SK-N-SH (cell line): ENCODE measurements at regions not wholly inside any gene's neighbourhood (a gene's known extent, or its start where the extent isn't known, plus 50 kb on each side); places are given as distances from the start of the nearest gene placed in this dataset.

Source experiments
- CTCF ChIA-PET: fragments of 300-600, 350-600 bp; formaldehyde crosslinking; extraction: SDS; loops from one replicate; lab custom pipeline; 2021; lab: Yijun Ruan, JAX
- POLR2A ChIA-PET: fragments of 350-600 bp; sonication (Branson Sonifier 250); formaldehyde crosslinking; extraction: SDS; loops from one replicate; lab custom pipeline; 2020; ENCODE audit warnings: antibody characterized with exemption, inconsistent platforms; lab: Yijun Ruan, JAX
- DNase-seq: peaks from one replicate; pipeline ENCODE4 v3.0.0; 2012
- H2AFZ ChIP-seq: fragments of 200-600 bp; sonication (generic); 2 replicates; pipeline ENCODE4 v1.8.1; 2016; ENCODE audit warnings: antibody characterized with exemption, mild to moderate bottlenecking, low read depth
- H3F3A ChIP-seq: fragments of 200-600 bp; sonication (generic); replicated peaks from 2 replicates; pipeline ENCODE3; 2016; ENCODE audit warnings: antibody characterized with exemption, mild to moderate bottlenecking; ENCODE audit not compliant: insufficient read depth
- H3K27ac ChIP-seq, 2 experiments: fragments of 200-500 bp in 1 of 2; fragments of 200-600 bp in 1 of 2; sonication (Bioruptor generic) in 1 of 2; sonication (generic), shearing (Covaris generic) in 1 of 2; 2 replicates each; pipeline versions ENCODE4 v1.5.1 to v1.6.1; 2014 to 2016; ENCODE audit warnings: low read depth in 2 of 2, inconsistent platforms in 1 of 2, low read length in 1 of 2, mild to moderate bottlenecking in 1 of 2, mixed read lengths in 1 of 2
- H3K27me3 ChIP-seq: fragments of 200-600 bp; sonication (generic), shearing (Covaris generic); 2 replicates; pipeline ENCODE4 v1.6.1; 2016; ENCODE audit warnings: mixed run types; ENCODE audit not compliant: insufficient read depth
- H3K36me3 ChIP-seq, 2 experiments: fragments of 200-500 bp in 1 of 2; fragments of 200-600 bp in 1 of 2; sonication (Bioruptor generic) in 1 of 2; sonication (generic) in 1 of 2; replicated peaks in 1 of 2; 2 replicates each; pipeline versions ENCODE3 to v1.5.1; 2014 to 2016; ENCODE audit warnings: low read length in 1 of 2, mild to moderate bottlenecking in 1 of 2; ENCODE audit not compliant: insufficient read depth in 2 of 2, control insufficient read depth in 1 of 2
- H3K4me1 ChIP-seq, 2 experiments: fragments of 200-500 bp in 1 of 2; fragments of 200-600 bp in 1 of 2; sonication (Bioruptor generic) in 1 of 2; sonication (generic), shearing (Covaris generic) in 1 of 2; 2 replicates each; pipeline versions ENCODE4 v1.5.1 to v1.6.1; 2014 to 2016; ENCODE audit warnings: low read depth in 1 of 2, low read length in 1 of 2, mixed run types in 1 of 2; ENCODE audit not compliant: insufficient read depth in 2 of 2, control insufficient read depth in 1 of 2
- H3K4me2 ChIP-seq: fragments of 200-600 bp; sonication (generic), shearing (Covaris generic); 2 replicates; pipeline ENCODE4 v1.6.1; 2017; ENCODE audit warnings: mixed run types
- H3K4me3 ChIP-seq, 2 experiments: fragments of 200-500 bp in 1 of 2; fragments of 200-600 bp in 1 of 2; sonication (Bioruptor generic) in 1 of 2; sonication (generic), shearing (Covaris generic) in 1 of 2; 2 replicates each; pipeline versions ENCODE4 v1.5.1 to v1.8.1; 2014 to 2016; ENCODE audit warnings: low read depth in 2 of 2, inconsistent platforms in 1 of 2, low read length in 1 of 2, mild to moderate bottlenecking in 1 of 2, mixed read lengths in 1 of 2, moderate library complexity in 1 of 2
- H3K79me2 ChIP-seq: fragments of 200-600 bp; sonication (generic); 2 replicates; pipeline ENCODE4 v1.8.1; 2017; ENCODE audit warnings: mild to moderate bottlenecking; ENCODE audit not compliant: insufficient read depth
- H3K9ac ChIP-seq: fragments of 200-600 bp; sonication (generic); 2 replicates; pipeline ENCODE4 v1.6.1; 2017; ENCODE audit warnings: mixed run types
- H3K9me2 ChIP-seq: fragments of 200-600 bp; sonication (generic); 2 replicates; pipeline ENCODE4 v1.6.1; 2017; ENCODE audit warnings: mixed run types
- H3K9me3 ChIP-seq: fragments of 200-600 bp; sonication (generic); 2 replicates; pipeline ENCODE4 v1.6.1; 2017; ENCODE audit warnings: mixed run types, mild to moderate bottlenecking, moderate library complexity
- H4K20me1 ChIP-seq: fragments of 200-600 bp; sonication (generic); 2 replicates; pipeline ENCODE4 v1.6.1; 2017; ENCODE audit warnings: mild to moderate bottlenecking, mixed run types; ENCODE audit not compliant: insufficient read depth
- CHD2 ChIP-seq: fragments of 150-350 bp; IDR thresholded peaks from 2 replicates; pipeline ENCODE4 v1.6.1; 2018; ENCODE audit warnings: low read length; ENCODE audit not compliant: partially characterized antibody
- CTCF ChIP-seq: fragments of 200-600 bp; sonication (generic); IDR thresholded peaks from 2 replicates; pipeline ENCODE4 v1.6.1; 2017; ENCODE audit warnings: antibody characterized with exemption, mild to moderate bottlenecking, moderate library complexity
- EP300 ChIP-seq, 2 experiments: IDR thresholded peaks; 2 replicates each; pipeline versions ENCODE4 v1.4.0 to v1.6.1; 2012; ENCODE audit warnings: borderline replicate concordance in 1 of 2, low read depth in 1 of 2, low read length in 1 of 2
- EZH2phosphoT487 ChIP-seq: fragments of 200-600 bp; sonication (generic); IDR thresholded peaks from 2 replicates; pipeline ENCODE4 v1.6.1; 2017; ENCODE audit warnings: low read depth, mixed run types, mild to moderate bottlenecking, antibody characterized with exemption, moderate library complexity, borderline replicate concordance
- FOXJ3 ChIP-seq: sonication (generic); formaldehyde crosslinking; IDR thresholded peaks from 2 replicates; pipeline ENCODE4 v1.5.1; 2020; ENCODE audit warnings: mild to moderate bottlenecking, missing genetic modification reagents
- FOXM1 ChIP-seq: IDR thresholded peaks from 2 replicates; pipeline ENCODE4 v1.4.0; 2012; ENCODE audit warnings: low read depth, mild to moderate bottlenecking
- IRF3 ChIP-seq: fragments of 150-350 bp; IDR thresholded peaks from 2 replicates; pipeline ENCODE4 v1.6.1; 2016; ENCODE audit warnings: mild to moderate bottlenecking, low read depth, low read length
- MEF2A ChIP-seq: IDR thresholded peaks from 2 replicates; pipeline ENCODE4 v1.4.0; 2012; ENCODE audit warnings: low read depth, borderline replicate concordance
- MXI1 ChIP-seq: IDR thresholded peaks from 2 replicates; pipeline ENCODE4 v1.6.1; 2012; ENCODE audit warnings: mild to moderate bottlenecking, low read depth, low read length, improper control_type of control experiment
- NFIC ChIP-seq: IDR thresholded peaks from 2 replicates; pipeline ENCODE4 v1.4.0; 2012; ENCODE audit warnings: borderline replicate concordance
- PBX3 ChIP-seq: IDR thresholded peaks from 2 replicates; pipeline ENCODE4; 2012
- RAD21 ChIP-seq: IDR thresholded peaks from 2 replicates; pipeline ENCODE4 v1.6.1; 2012; ENCODE audit warnings: mild to moderate bottlenecking, low read length
- RCOR1 ChIP-seq: fragments of 150-350 bp; IDR thresholded peaks from 2 replicates; pipeline ENCODE4 v1.6.1; 2017; ENCODE audit warnings: antibody characterized with exemption, low read length
- SIN3A ChIP-seq: IDR thresholded peaks from 2 replicates; pipeline ENCODE4 v1.6.1; 2012; ENCODE audit warnings: low read depth, mild to moderate bottlenecking, low read length, moderate library complexity, borderline replicate concordance
- SMC3 ChIP-seq: IDR thresholded peaks from 2 replicates; pipeline ENCODE4 v1.6.1; 2012; ENCODE audit warnings: low read depth, low read length, improper control_type of control experiment
- TAF1 ChIP-seq: IDR thresholded peaks from 2 replicates; pipeline ENCODE4 v1.6.1; 2012; ENCODE audit warnings: low read depth, mild to moderate bottlenecking, low read length, moderate library complexity, borderline replicate concordance
- TCF12 ChIP-seq: IDR thresholded peaks from 2 replicates; pipeline ENCODE4 v1.4.0; 2012
- USF1 ChIP-seq: IDR thresholded peaks from 2 replicates; pipeline ENCODE4 v1.4.0; 2012; ENCODE audit warnings: low read depth, borderline replicate concordance
- USF2 ChIP-seq: fragments of 150-350 bp; IDR thresholded peaks from 2 replicates; pipeline ENCODE4 v1.6.1; 2017; ENCODE audit warnings: antibody characterized with exemption, low read length, low read depth, borderline replicate concordance
- WGBS: methylation state at CpG from one replicate; pipeline ENCODE4 v1.1.6; 2017; ENCODE audit warnings: low lambda C conversion rate; 5-methylcytosine and 5-hydroxymethylcytosine counted together

GRCh38 chr1:29653886-29654450 is 417.6 kb downstream of the PTPRU start:
- Histone ChIP-seq H3K27me3 (no peaks in the 10 kb centered on the region), H3K9me2 (no peaks in the 10 kb centered on the region), H3K27ac (no peak overlapping the region), H3K4me1 (peaks cover 0 to 40% of the 10 kb centered on the region in 2 experiments; a peak in 1 of 4 replicates), H3K9ac (no peak overlapping the region), H2AFZ (no peak overlapping the region), H3K79me2 (no peaks in the 10 kb centered on the region), H3K4me2 (no peak overlapping the region), H4K20me1 (no peaks in the 10 kb centered on the region), H3K4me3 (no peak overlapping the region), H3K9me3 (no peaks in the 10 kb centered on the region), H3K36me3 (no peaks in the 10 kb centered on the region), H3F3A (no peaks in the 10 kb centered on the region)
- CTCF ChIA-PET, result interaction anchor here (1.0 to 2.9 kb wide), 2 partner anchors 50 to 432 kb away, joined by 3 to 11 read pairs; no protein-coding TSS in a partner anchor
- no peak for DNase-seq
- TF ChIP-seq TCF12 (no peak), RCOR1 (no peak), CTCF (no peak), SIN3A (no peak), IRF3 (no peak), EZH2phosphoT487 (no peak), FOXJ3 (no peak), USF2 (no peak), MXI1 (no peak), NFIC (no peak), FOXM1 (no peak), SMC3 (no peak), USF1 (no peak), RAD21 (no peak), TAF1 (no peak), PBX3 (no peak), MEF2A (no peak), CHD2 (no peak), EP300 (IDR thresholded peaks at IDR 0.05; ENCODE audit: borderline replicate concordance in 1 of 2, low read depth in 1 of 2, low read length in 1 of 2) (no peak)
- POLR2A ChIA-PET, result no interaction called here
- 23% methylated on average over 3 of the region's 3 CpGs for WGBS
